Stimulated activated naive CD4-positive, alpha-beta T cell treated with Interleukin-2 at 50 U/mL for 16 hours (primary cell): ENCODE measurements at regions not wholly inside any gene's neighbourhood (a gene's known extent, or its start where the extent isn't known, plus 50 kb on each side); places are given as distances from the start of the nearest gene placed in this dataset.
A peak's percentile ranks its signal among the peaks of the same experiment; 100 is the strongest.

Experiments used
- DNase-seq: peaks from one replicate; lab custom pipeline; 2025; lab: John Stamatoyannopoulos, UW

- DNase-seq = no peak
Observed at GRCh38 chr15:85847031-85847430, 52.3 kb upstream of the KLHL25 start.

- no peak for DNase-seq
Observed at GRCh38 chr15:85849946-85850345, 55.2 kb upstream of the KLHL25 start.

- no peak for DNase-seq
Observed at GRCh38 chr15:85852969-85853368, 58.2 kb upstream of the KLHL25 start.

GRCh38 chr15:85854345-85855097, 59.8 kb upstream of the KLHL25 start:
- DNase-seq = peak; percentile 3

- DNase-seq = peak; percentile 69
Observed at GRCh38 chr15:85858586-85859375, 64.1 kb upstream of the KLHL25 start.

- no peak for DNase-seq
Observed at GRCh38 chr15:85859671-85860070, 64.9 kb upstream of the KLHL25 start.

- DNase-seq = no peak
Observed at GRCh38 chr15:85860394-85861161, 65.9 kb upstream of the KLHL25 start.

- no peak for DNase-seq
Observed at GRCh38 chr15:85865070-85865684, 70.5 kb upstream of the KLHL25 start.

- no peak for DNase-seq
Observed at GRCh38 chr15:85867250-85867649, 72.5 kb upstream of the KLHL25 start.

GRCh38 chr15:85869124-85869523, 74.4 kb upstream of the KLHL25 start:
- DNase-seq = no peak

- DNase-seq = no peak
Observed at GRCh38 chr15:85870216-85871014, 75.7 kb upstream of the KLHL25 start.

- DNase-seq = no peak
Observed at GRCh38 chr15:85871545-85871944, 76.8 kb upstream of the KLHL25 start.

GRCh38 chr15:85872125-85872524, 77.4 kb upstream of the KLHL25 start:
- DNase-seq = no peak

- no peak for DNase-seq
Observed at GRCh38 chr15:85874236-85874635, 79.5 kb upstream of the KLHL25 start.

GRCh38 chr15:85875756-85876155, 81.0 kb upstream of the KLHL25 start:
- no peak for DNase-seq

- no peak for DNase-seq
Observed at GRCh38 chr15:85878828-85879225, 84.1 kb upstream of the KLHL25 start.

GRCh38 chr15:85879334-85880163, 84.8 kb upstream of the KLHL25 start:
- DNase-seq = no peak

GRCh38 chr15:85880501-85881190, 85.9 kb upstream of the KLHL25 start:
- DNase-seq = no peak

GRCh38 chr15:85886309-85886811, 91.6 kb upstream of the KLHL25 start:
- no peak for DNase-seq
